CD4-positive, alpha-beta T cell treated with Interleukin-21 for 1 hour (primary cell): ENCODE measurements at regions not wholly inside any gene's neighbourhood (a gene's known extent, or its start where the extent isn't known, plus 50 kb on each side); places are given as distances from the start of the nearest gene placed in this dataset.
"Not testable (repeated sequence)": the region's sequence is repeated elsewhere in the genome, so short reads cannot be mapped to it uniquely, and the experiment has no call there.

ENCODE experiments used
- DNase-seq: peaks from one replicate; pipeline ENCODE4 v3.0.0-alpha.2; 2020

DNA sequence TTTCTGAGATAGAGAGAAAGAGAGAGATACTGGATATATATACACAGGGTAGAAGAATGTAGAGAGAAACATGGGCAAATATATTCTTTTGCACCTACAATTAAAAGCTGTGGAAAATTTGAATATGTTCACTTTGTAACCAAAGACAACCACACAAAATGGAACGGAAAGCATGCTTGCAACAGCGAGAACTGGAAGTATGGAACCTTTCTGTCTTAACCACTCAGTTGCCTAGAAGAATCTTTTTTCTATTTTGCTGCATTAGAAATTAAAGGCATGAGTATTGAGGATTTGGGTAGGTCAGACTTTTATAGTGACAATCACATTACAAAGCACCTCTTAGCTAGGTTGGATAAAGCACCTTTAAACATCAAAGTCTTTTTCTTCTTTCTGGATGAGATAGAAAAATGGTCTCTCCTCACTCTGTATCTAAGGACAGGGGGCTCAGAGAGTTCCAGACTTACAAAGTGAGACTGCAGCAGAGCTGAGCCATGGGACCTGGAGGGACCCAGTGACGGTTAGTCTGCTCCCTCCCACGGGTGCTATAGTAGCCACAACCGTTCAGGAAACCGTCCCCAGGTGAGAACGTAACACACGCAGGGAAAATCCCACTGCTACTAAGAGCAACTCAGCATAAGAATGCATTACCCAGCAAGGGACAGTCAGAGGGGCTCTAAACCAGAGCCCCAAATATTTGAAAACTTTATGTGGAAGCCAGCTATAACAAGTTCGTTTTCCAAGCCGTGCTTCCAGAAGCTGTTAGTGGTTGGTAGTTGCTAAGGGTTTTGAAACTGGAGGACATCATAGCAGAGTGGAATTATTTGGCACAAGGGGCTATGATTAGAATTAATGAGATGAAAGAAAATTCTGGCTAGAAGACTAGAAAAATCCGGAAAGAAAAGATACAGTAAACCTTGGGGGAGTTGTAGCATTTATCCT, 97.1 kb downstream of the DAD1 start:
- DNase-seq, result peak; percentile 64

- not testable (repeated sequence) for DNase-seq
Observed at GRCh38 chr14:22491053-22491452, 98.0 kb downstream of the DAD1 start.

GRCh38 chr14:22489957-22490950, 98.8 kb downstream of the DAD1 start:
- DNase-seq, result no peak

- no peak for DNase-seq
Observed at GRCh38 chr14:22489244-22489545, 99.8 kb downstream of the DAD1 start.

DNA sequence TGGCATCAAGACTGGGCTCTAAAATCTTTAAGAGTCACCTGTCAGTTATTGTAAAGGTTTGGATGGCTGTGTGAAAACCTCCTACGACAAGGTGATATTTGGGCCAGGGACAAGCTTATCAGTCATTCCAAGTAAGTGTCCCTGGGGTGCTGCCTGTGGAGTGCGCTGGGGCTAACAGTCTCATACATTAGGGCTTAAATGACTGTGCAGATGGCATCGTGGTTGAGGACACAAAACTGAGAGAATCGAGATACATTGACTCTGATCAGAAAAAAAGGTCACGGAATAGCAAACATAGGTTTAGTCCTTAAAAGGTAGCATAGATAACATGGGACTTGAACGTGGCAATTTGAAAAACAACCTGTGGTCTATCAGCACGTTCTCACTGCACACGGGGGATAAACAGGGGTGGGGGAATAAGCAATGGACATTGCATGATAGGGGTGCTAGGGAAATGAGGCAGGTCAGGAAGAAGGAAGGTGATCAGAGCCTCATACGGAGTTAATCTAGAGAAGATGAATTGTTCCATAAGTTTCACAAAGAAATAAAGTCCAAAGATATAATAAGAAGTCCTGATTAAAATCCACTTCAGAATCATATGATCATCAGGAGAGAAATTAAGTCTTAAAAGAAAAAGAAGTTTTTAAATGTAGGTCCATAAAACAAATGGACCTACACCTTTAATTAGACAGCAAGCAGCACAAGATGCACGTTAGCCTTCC, 100.3 kb downstream of the DAD1 start:
- DNase-seq, result no peak

DNA sequence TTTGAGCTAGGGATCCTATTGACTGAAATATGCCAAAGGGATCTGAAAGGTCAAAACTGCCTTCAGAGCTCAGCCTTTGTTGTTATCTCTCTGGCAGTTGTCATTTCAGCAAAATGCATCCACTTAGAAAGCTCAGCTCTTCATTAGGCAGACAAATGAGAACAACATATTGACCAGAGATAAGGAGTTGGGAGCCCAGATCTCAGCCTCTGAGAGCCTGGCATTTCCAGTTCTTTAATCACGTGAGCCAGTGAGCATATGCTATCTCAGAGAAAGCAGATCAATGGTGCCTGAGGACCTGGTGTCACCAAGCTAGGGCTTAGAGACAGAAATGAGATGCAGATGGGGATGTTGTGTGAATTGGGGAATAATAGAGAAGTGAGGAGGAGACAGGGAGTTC, 101.1 kb downstream of the DAD1 start:
- no peak for DNase-seq

GRCh38 chr14:22487401-22487800, 101.6 kb downstream of the DAD1 start:
- DNase-seq, result no peak

- no peak for DNase-seq
Observed at GRCh38 chr14:22486675-22487074, 102.3 kb downstream of the DAD1 start.

GRCh38 chr14:22485649-22486048, 103.4 kb downstream of the DAD1 start:
- no peak for DNase-seq

- DNase-seq, result no peak
Observed at GRCh38 chr14:22485178-22485577, 103.8 kb downstream of the DAD1 start.

GRCh38 chr14:22484632-22485031, 104.4 kb downstream of the DAD1 start:
- no peak for DNase-seq

GRCh38 chr14:22483863-22484593, 105.0 kb downstream of the DAD1 start:
- no peak for DNase-seq

GRCh38 chr14:22482782-22483553, 106.1 kb downstream of the DAD1 start:
- no peak for DNase-seq

- DNase-seq, result no peak
Observed at GRCh38 chr14:22482085-22482694, 106.8 kb downstream of the DAD1 start.

DNA sequence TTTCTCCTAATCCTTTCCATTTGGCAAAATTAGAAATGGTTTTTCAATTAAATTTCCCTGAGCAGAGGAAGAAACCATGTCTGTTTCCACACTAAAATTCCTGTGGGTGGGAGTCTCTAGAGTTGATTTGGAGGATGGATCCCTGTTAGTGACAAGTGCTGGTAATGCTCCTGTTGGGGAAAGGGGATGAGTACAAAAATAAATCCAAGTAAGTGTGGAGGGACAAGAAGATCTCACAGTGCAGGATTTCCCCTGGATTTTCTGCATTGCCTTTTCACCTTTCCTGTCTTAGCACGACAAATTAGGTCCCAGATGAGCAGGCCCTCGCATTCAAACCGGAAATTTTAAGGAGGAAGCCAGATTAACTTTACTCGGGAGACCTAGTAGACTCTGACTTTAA, 107.5 kb downstream of the DAD1 start:
- no peak for DNase-seq

DNA sequence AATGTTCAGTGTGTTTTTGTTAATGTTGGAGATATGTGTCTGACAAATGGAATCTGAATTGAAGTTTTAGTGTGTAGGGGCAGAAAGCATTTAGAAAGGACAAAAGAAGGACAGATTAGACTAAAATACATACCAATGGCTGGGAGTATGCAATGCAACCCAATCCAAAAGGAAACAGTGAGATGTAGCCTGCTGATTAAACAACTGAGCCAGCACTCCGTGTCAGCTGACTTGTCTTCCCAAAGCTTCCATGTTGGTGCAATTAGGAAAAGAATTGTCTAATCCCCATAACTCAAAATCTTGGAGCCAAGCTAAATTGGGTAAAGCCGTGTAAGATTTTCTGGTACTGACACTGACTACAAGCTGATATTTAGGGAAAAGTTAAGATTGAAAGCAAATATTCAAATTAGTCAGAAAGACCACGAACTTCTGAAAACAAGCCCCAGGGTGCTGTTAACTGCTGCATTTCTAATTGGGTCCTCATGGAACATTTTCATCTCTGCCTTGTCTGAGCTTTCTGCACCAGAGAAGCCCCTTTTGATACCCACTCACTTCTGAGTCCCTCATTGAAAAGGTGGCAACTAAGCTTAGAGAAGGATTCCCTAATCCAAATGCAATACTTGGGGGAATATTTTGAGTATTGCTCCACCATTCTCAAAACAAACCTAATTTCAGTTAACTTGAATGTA, 109.1 kb downstream of the DAD1 start:
- no peak for DNase-seq

- DNase-seq, result no peak
Observed at GRCh38 chr14:22479132-22479531, 109.9 kb downstream of the DAD1 start.

DNA sequence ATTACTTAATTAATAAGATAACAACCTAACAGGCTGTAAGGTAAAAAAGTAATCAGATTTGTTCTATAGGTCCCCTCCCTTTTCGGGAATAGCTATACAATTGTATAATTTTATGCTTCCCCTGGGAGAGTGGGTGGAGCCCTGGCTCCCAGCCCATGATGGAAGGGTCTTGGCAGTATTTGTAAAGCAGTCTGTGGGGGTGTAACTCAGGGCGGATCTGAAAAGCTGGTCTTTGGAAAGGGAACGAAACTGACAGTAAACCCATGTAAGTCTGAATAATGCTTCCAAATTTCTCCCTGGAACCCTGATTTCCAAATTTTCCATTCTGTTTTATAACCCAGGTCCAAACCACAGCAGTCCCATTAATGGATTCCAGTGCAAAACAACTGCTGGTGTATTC, 110.4 kb downstream of the DAD1 start:
- no peak for DNase-seq

DNA sequence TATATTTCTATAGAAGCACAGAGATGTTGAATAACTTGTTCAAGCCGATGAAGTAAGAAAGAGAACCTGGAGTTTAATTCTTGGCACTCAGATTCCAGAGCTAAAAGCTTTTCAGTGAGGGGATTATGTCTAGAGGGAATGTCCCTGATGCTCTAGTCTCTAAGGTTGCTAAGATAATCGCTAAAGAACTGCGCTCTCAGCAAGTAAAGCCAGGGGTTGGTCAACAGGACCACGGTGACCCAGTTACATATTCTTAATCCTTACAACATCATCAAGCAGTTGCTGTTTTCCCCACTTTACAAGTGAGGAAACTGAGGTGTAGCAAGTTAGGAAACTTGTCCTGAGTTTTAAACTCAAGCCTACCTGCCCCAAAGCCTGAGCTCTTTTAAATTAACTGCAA, 110.8 kb downstream of the DAD1 start:
- no peak for DNase-seq

DNA sequence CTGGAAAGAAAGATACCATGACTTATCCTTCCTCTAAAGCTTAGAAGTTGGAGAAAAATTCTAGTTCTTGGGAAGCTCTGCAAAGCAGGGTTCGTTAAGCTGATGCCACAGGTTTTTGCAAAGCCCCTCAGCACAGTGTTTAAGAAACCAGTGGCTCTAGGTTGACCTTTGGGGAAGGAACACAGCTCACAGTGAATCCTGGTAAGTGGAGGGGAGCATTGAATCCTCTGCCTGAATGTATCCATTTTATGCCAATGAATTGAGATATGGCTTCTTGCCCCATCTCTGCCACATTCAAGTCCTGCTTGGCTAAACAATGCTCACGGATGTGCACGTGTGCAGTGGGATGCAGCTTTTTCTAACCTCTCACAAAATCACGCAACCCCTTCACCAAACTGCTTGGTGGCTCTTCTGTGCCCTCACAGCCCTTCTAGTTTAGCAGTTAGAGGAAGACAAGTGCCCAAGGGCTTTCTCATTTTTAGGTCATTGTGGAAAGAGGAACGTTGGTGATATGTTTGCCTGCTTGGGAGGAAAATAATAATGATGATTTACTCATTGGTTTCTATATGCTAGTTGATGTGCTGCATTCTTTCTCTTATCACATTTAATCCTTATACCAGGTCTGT, 111.3 kb downstream of the DAD1 start:
- DNase-seq, result no peak
